Astrocyte of the cerebellum (primary cell): ENCODE measurements at regions not wholly inside any gene's neighbourhood (a gene's known extent, or its start where the extent isn't known, plus 50 kb on each side); places are given as distances from the start of the nearest gene placed in this dataset.

Experiments used
- DNase-seq: peaks from one replicate; pipeline ENCODE4 v3.0.0-alpha.2; 2011; ENCODE audit warnings: low read depth
- H3K4me3 ChIP-seq: 2 replicates; pipeline ENCODE4 v1.5.1; 2011; ENCODE audit warnings: mild to moderate bottlenecking, low read depth, low read length, moderate library complexity
- in situ Hi-C: cut with HindIII; loops from 2 replicates; pipeline ENCODE4 v1.10.0; 2017; ENCODE audit warnings: low sequenced_read_pairs
- TF ChIP-seq, protein P1 (sequence below): IDR thresholded peaks from 2 replicates; pipeline ENCODE4 v1.5.1; 2012; ENCODE audit warnings: low read length, low read depth, moderate library complexity, mild to moderate bottlenecking; ENCODE audit errors: missing control alignments

DNA sequence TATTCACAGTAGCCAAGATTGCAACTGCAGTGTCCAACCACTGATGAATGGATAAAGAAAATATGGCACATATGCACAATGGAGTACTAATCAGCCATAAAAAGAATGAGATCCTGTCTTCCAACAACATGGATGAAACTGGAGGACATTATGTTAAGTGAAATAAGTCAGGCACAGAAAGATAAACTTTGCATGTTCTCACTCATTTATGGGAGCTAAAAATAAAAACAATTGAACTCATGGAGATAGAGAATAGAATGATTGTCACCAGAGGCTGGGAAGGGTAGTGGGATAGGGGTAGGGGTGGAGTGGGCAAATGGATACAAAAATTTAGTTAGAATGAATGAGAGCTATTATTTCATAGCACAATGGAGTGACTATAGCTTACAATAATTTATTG is 305.5 kb upstream of the ETAA1 start:
- H3K4me3 ChIP-seq: no peak overlapping the region
- in situ Hi-C loops: no loop called here
- DNase-seq: no peak
- TF ChIP-seq, protein P1, sequence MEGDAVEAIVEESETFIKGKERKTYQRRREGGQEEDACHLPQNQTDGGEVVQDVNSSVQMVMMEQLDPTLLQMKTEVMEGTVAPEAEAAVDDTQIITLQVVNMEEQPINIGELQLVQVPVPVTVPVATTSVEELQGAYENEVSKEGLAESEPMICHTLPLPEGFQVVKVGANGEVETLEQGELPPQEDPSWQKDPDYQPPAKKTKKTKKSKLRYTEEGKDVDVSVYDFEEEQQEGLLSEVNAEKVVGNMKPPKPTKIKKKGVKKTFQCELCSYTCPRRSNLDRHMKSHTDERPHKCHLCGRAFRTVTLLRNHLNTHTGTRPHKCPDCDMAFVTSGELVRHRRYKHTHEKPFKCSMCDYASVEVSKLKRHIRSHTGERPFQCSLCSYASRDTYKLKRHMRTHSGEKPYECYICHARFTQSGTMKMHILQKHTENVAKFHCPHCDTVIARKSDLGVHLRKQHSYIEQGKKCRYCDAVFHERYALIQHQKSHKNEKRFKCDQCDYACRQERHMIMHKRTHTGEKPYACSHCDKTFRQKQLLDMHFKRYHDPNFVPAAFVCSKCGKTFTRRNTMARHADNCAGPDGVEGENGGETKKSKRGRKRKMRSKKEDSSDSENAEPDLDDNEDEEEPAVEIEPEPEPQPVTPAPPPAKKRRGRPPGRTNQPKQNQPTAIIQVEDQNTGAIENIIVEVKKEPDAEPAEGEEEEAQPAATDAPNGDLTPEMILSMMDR: no peak

DNA sequence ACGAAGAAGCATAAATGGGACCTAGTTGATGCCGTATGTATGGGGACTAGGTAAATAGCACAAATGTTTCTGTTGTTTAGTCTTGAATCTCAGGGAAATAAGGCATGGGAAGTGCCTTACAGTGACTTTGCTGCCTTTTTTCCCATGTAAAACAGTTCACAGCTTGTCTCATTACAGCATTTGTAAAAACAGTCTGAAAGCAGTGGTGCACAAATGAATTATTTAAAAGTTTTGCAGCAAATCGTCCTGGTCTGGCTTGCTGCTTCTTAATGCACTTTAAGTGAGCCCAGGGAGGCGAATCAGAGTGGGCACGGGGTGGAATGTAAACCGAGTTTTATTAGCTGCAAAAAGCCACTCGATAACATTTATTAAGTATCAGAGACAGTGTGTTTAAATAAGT is 302.0 kb upstream of the ETAA1 start:
- TF ChIP-seq, protein P1: no peak
- DNase-seq: no peak
- no peak overlapping the region for H3K4me3 ChIP-seq
- in situ Hi-C loops: no loop called here

DNA sequence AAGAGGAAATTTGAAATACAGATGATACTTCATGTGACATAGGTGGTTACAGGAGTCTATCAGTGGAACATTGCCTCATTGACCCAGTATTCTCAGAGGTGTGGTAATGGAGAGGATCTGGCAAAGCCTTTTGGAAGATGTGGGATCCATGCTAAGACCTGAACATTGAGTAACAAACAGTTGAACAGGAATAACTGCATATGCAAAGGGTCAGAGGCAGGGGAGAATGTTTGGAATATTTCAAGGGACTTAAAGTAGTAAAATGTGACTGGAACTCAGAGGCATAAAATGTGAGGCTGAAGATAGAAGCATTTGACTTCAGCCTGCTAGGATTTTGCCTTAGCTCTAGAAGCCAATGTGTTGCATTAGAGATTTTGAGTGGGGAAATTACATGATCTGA is 300.2 kb upstream of the ETAA1 start:
- no peak overlapping the region for H3K4me3 ChIP-seq
- TF ChIP-seq, protein P1: no peak
- no peak for DNase-seq
- in situ Hi-C loops: no loop called here

DNA sequence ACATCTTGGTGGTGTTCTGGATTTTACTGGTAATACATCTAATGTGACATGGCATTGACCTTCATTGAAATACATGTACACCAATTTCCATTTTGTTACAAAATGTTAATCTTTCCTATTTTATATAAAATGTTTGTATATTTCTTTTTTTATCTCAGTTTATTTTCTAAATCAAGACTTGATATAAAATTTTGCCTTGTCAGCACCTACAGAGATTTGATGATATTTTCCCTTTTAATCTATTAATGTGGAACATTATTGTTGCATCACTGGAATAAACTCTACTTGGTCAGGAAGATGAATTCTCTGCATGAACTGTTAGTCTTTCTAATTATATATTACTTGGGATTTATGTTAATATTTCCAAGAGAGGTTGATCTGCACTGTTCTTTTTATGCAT is 294.0 kb upstream of the ETAA1 start:
- no peak for DNase-seq
- in situ Hi-C loops: no loop called here

DNA sequence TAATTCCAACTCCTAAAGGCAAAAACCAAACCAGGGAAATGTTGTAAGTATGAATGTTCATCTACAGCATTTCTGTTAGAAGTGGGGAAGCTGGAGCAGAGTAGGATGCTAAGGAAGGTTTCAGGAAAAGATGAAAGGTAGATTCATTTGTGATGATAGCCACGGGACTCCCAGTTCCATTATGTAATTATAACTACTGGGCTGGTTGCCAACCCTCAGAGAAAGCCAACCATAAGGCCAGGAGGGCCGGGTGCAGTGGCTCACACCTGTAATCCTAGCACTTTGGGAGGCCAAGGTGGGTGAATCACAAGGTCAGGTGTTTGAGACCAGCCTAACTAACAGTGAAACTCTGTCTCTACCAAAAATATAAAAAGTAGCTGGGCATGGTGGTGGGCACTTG is 288.9 kb upstream of the ETAA1 start:
- in situ Hi-C loops: no loop called here
- TF ChIP-seq, protein P1: no peak
- H3K4me3 ChIP-seq: no peak overlapping the region
- DNase-seq: no peak

More for the DNA sequence above, 294.0 kb upstream of the ETAA1 start:
- H3K4me3 ChIP-seq: no peak overlapping the region
- TF ChIP-seq, protein P1: no peak

DNA sequence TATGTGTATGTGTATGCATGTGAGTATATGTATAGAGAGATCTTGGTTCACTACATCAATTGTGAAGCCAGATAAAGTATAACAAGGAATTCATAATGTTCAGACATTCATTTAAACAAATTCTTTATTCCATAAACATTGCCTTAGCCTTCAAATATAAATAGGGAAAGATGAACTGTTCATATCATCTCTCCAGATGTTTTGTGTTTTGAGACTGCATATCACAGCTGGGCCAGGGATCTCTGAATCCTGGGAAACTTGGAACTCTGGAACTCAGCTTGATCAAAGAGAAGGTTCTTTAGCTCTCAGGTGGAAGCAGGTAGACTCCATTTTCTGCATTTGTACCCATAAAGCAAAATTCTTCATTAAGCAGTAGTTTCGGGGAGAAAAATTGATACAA is 272.6 kb upstream of the ETAA1 start:
- in situ Hi-C loops: no loop called here
- TF ChIP-seq, protein P1: no peak
- no peak overlapping the region for H3K4me3 ChIP-seq
- no peak for DNase-seq
